Loucy (cell line): ENCODE measurements at regions not wholly inside any gene's neighbourhood (a gene's known extent, or its start where the extent isn't known, plus 50 kb on each side); places are given as distances from the start of the nearest gene placed in this dataset.

Experiments used
- H2AFZ ChIP-seq: fragments of 200-600 bp; sonication (generic); 2 replicates; pipeline ENCODE4 v1.6.0; 2016; ENCODE audit warnings: antibody characterized with exemption, mild to moderate bottlenecking, low read length, moderate library complexity
- H3F3A ChIP-seq: fragments of 200-600 bp; 2 replicates; pipeline ENCODE4 v1.6.0; 2016; ENCODE audit warnings: antibody characterized with exemption, low read depth, mild to moderate bottlenecking
- H3K27me3 ChIP-seq: fragments of 200-600 bp; sonication (generic); 2 replicates; pipeline ENCODE4 v1.6.1; 2014; ENCODE audit warnings: low read length, mild to moderate bottlenecking; ENCODE audit not compliant: insufficient read depth, poor library complexity, severe bottlenecking
- H3K36me3 ChIP-seq: fragments of 200-600 bp; sonication (generic); 2 replicates; pipeline ENCODE4 v1.6.1; 2016; ENCODE audit warnings: low read length; ENCODE audit not compliant: insufficient read depth
- H3K4me1 ChIP-seq: fragments of 200-600 bp; sonication (generic); 2 replicates; pipeline ENCODE4 v1.5.1; 2014; ENCODE audit warnings: low read length, mild to moderate bottlenecking; ENCODE audit not compliant: insufficient read depth, poor library complexity, severe bottlenecking
- H3K4me2 ChIP-seq: fragments of 200-600 bp; sonication (generic); 2 replicates; pipeline ENCODE4 v1.6.0; 2014; ENCODE audit warnings: antibody characterized with exemption, low read length, low read depth, mild to moderate bottlenecking; ENCODE audit not compliant: poor library complexity, severe bottlenecking
- H3K4me3 ChIP-seq: fragments of 200-600 bp; sonication (generic); 2 replicates; pipeline ENCODE4 v1.5.1; 2014; ENCODE audit warnings: low read length, mild to moderate bottlenecking, mixed read lengths; ENCODE audit not compliant: poor library complexity, severe bottlenecking
- H3K79me2 ChIP-seq: fragments of 200-600 bp; sonication (generic); 2 replicates; pipeline ENCODE4 v1.6.1; 2014; ENCODE audit warnings: low read length; ENCODE audit not compliant: insufficient read depth
- H3K9ac ChIP-seq: fragments of 200-600 bp; sonication (generic); 2 replicates; pipeline ENCODE4 v1.6.0; 2014; ENCODE audit warnings: mild to moderate bottlenecking, low read depth, low read length, moderate library complexity; ENCODE audit not compliant: poor library complexity, severe bottlenecking
- H3K9me2 ChIP-seq: fragments of 200-600 bp; sonication (generic); replicated peaks from 2 replicates; pipeline ENCODE4 v1.6.1; 2016; ENCODE audit warnings: low read depth, low read length, mixed read lengths
- H3K9me3 ChIP-seq: fragments of 200-600 bp; sonication (generic); 2 replicates; pipeline ENCODE4 v1.6.1; 2014; ENCODE audit warnings: mild to moderate bottlenecking, antibody characterized with exemption, low read length, low read depth; ENCODE audit not compliant: insufficient read depth
- H4K20me1 ChIP-seq: fragments of 200-600 bp; sonication (generic); 2 replicates; pipeline ENCODE4 v1.6.0; 2014; ENCODE audit warnings: antibody characterized with exemption, low read length, mild to moderate bottlenecking; ENCODE audit not compliant: insufficient read depth, poor library complexity, severe bottlenecking
- CTCF ChIP-seq: fragments of 200-600 bp; sonication (generic); conservative IDR thresholded peaks from 2 replicates; pipeline ENCODE4 v1.5.1; 2014; ENCODE audit warnings: mild to moderate bottlenecking, antibody characterized with exemption, low read length
- EZH2phosphoT487 ChIP-seq: fragments of 200-600 bp; IDR thresholded peaks from 2 replicates; pipeline ENCODE4 v1.6.1; 2018; ENCODE audit warnings: antibody characterized with exemption, mild to moderate bottlenecking, moderate library complexity, borderline replicate concordance

DNA sequence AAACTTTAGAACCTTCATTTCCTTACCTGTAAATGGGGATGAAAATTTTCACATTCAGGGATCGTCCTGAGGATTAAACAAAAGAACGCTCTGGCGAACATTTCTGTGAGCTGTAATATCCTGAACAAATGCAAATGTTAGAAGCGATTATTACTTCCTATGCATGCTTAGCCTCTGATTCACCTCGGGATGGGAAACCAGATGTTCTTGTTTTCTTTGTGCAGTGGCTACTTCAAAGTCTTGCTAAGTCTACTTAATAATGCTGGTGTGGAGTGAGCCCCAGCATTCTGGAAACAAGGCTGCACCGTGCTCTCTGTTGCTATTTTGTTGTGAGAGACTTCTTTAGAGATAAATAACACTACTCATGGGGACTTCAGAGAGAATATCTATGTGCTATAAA, 119.1 kb upstream of the PELI1 start:
- no peaks in the 10 kb centered on the region for H3F3A ChIP-seq
- H3K4me3 ChIP-seq, result no peak overlapping the region
- TF ChIP-seq CTCF (no peak), EZH2phosphoT487 (no peak)
- H3K27me3 ChIP-seq, result no peaks in the 10 kb centered on the region
- H3K9ac ChIP-seq, result no peak overlapping the region
- H3K79me2 ChIP-seq, result no peaks in the 10 kb centered on the region
- H3K4me2 ChIP-seq, result no peak overlapping the region
- no peaks in the 10 kb centered on the region for H3K9me2 ChIP-seq
- H2AFZ ChIP-seq, result no peak overlapping the region
- no peaks in the 10 kb centered on the region for H3K36me3 ChIP-seq
- no peaks in the 10 kb centered on the region for H4K20me1 ChIP-seq
- no peaks in the 10 kb centered on the region for H3K9me3 ChIP-seq
- H3K4me1 ChIP-seq, result no peaks in the 10 kb centered on the region

DNA sequence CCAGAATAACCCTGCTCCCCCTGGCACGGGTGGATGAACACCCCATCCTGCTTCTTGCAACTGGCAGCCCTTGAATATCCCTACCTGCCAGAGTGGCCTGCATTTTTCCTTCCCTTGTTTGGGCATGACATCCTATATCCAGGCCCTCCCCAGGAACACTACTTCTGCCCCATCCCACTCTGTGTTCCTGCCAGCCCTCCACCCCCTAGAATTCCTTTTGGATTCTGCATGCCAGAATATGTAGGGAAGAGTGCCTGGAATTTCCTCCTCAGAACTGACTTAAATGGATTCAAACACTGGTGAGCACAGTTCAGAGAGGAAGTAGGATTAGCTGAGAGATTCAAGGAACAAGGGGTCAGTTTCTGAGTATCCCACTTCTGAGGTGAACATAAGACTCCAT, 123.5 kb upstream of the PELI1 start:
- no peak overlapping the region for H3K4me2 ChIP-seq
- H3F3A ChIP-seq, result no peaks in the 10 kb centered on the region
- no peak overlapping the region for H2AFZ ChIP-seq
- H3K4me1 ChIP-seq, result no peaks in the 10 kb centered on the region
- no peaks in the 10 kb centered on the region for H4K20me1 ChIP-seq
- no peaks in the 10 kb centered on the region for H3K79me2 ChIP-seq
- H3K27me3 ChIP-seq, result no peaks in the 10 kb centered on the region
- no peaks in the 10 kb centered on the region for H3K36me3 ChIP-seq
- no peak overlapping the region for H3K9ac ChIP-seq
- H3K9me2 ChIP-seq, result no peaks in the 10 kb centered on the region
- H3K4me3 ChIP-seq, result no peak overlapping the region
- no peak for TF ChIP-seq EZH2phosphoT487
- H3K9me3 ChIP-seq, result no peaks in the 10 kb centered on the region

- no peaks in the 10 kb centered on the region for H3F3A ChIP-seq
- no peaks in the 10 kb centered on the region for H3K27me3 ChIP-seq
- H2AFZ ChIP-seq, result no peak overlapping the region
- no peaks in the 10 kb centered on the region for H3K9me3 ChIP-seq
- no peaks in the 10 kb centered on the region for H4K20me1 ChIP-seq
- H3K36me3 ChIP-seq, result no peaks in the 10 kb centered on the region
- no peaks in the 10 kb centered on the region for H3K9me2 ChIP-seq
- no peak overlapping the region for H3K9ac ChIP-seq
- H3K4me3 ChIP-seq, result no peak overlapping the region
- TF ChIP-seq CTCF, result no peak
- no peak for TF ChIP-seq EZH2phosphoT487
- H3K4me1 ChIP-seq, result peaks cover 3% of the 10 kb centered on the region
- no peaks in the 10 kb centered on the region for H3K79me2 ChIP-seq
- no peak overlapping the region for H3K4me2 ChIP-seq
Measured at GRCh38 chr2:64268330-64269048, 124.3 kb upstream of the PELI1 start.
